MM.1S (cell line): ENCODE measurements at regions not wholly inside any gene's neighbourhood (a gene's known extent, or its start where the extent isn't known, plus 50 kb on each side); places are given as distances from the start of the nearest gene placed in this dataset.

ENCODE experiments used
- CTCF ChIP-seq: fragments of 300-600 bp; sonication (generic); IDR thresholded peaks from 2 replicates; pipeline ENCODE4 v1.5.1; 2016; ENCODE audit warnings: antibody characterized with exemption, low read length, mixed read lengths
- EZH2 ChIP-seq: fragments of 300-600 bp; sonication (generic); optimal IDR thresholded peaks from 2 replicates; pipeline ENCODE3; 2017; ENCODE audit warnings: low read depth, mild to moderate bottlenecking, antibody characterized with exemption, low read length, mixed read lengths

- TF ChIP-seq CTCF: no peak
- TF ChIP-seq EZH2: no peak
Observed at GRCh38 chr16:26505496-26505895, 561.2 kb upstream of the C16orf82 start.
